OCI-LY3 (cell line): ENCODE measurements at regions not wholly inside any gene's neighbourhood (a gene's known extent, or its start where the extent isn't known, plus 50 kb on each side); places are given as distances from the start of the nearest gene placed in this dataset.

Source experiments
- H2AFZ ChIP-seq: fragments of 200-600, 300-600 bp; shearing (Covaris generic); 2 replicates; pipeline ENCODE4 v1.6.0; 2014; ENCODE audit warnings: antibody characterized with exemption, low read depth, low read length
- H3K27ac ChIP-seq: fragments of 200-600, 300-600 bp; sonication (generic); 2 replicates; pipeline ENCODE4 v1.5.1; 2014; ENCODE audit warnings: mild to moderate bottlenecking, low read length, moderate library complexity, mixed read lengths
- H3K27me3 ChIP-seq: fragments of 200-600, 300-600 bp; sonication (generic); 2 replicates; pipeline ENCODE4 v1.6.1; 2014; ENCODE audit warnings: low read depth, low read length, mixed read lengths
- H3K36me3 ChIP-seq: fragments of 200-600, 300-600 bp; sonication (generic); replicated peaks from 2 replicates; pipeline ENCODE3; 2014; ENCODE audit warnings: low read depth, low read length, mixed read lengths
- H3K4me1 ChIP-seq: fragments of 300-600, 200-600 bp; sonication (generic); 2 replicates; pipeline ENCODE4 v1.6.1; 2014; ENCODE audit warnings: low read length, mixed read lengths
- H3K4me2 ChIP-seq: fragments of 200-600, 300-600 bp; sonication (generic); 2 replicates; pipeline ENCODE4 v1.6.1; 2014; ENCODE audit warnings: low read length, mixed read lengths
- H3K4me3 ChIP-seq: fragments of 300-600, 200-600 bp; sonication (generic); 2 replicates; pipeline ENCODE4 v1.5.1; 2014; ENCODE audit warnings: antibody characterized with exemption, mild to moderate bottlenecking, low read length, moderate library complexity
- H3K79me2 ChIP-seq: fragments of 300-600, 200-600 bp; shearing (Covaris generic); 2 replicates; pipeline ENCODE4 v1.6.1; 2014; ENCODE audit warnings: mild to moderate bottlenecking, low read length, mixed read lengths
- H3K9ac ChIP-seq: fragments of 300-600, 200-600 bp; shearing (Covaris generic); 2 replicates; pipeline ENCODE4 v1.6.0; 2014; ENCODE audit warnings: mild to moderate bottlenecking, low read length, moderate library complexity
- H3K9me3 ChIP-seq: fragments of 200-600, 300-600 bp; shearing (Covaris generic); 2 replicates; pipeline ENCODE4 v1.6.1; 2014; ENCODE audit warnings: low read length, mixed read lengths; ENCODE audit not compliant: insufficient read depth
- H4K20me1 ChIP-seq: fragments of 200-600, 300-600 bp; sonication (generic); 2 replicates; pipeline ENCODE4 v1.6.1; 2016; ENCODE audit warnings: low read length, mixed read lengths; ENCODE audit not compliant: insufficient read depth
- CTCF ChIP-seq: fragments of 200-600, 300-600 bp; sonication (generic); IDR thresholded peaks from 2 replicates; pipeline ENCODE4 v1.5.1; 2014; ENCODE audit warnings: antibody characterized with exemption, low read length, low read depth
- EZH2phosphoT487 ChIP-seq: fragments of 200-600 bp; shearing (Covaris generic); IDR thresholded peaks from 2 replicates; pipeline ENCODE4 v1.6.1; 2018; ENCODE audit warnings: antibody characterized with exemption, mixed run types, low read depth

- Histone ChIP-seq H3K79me2 (no peaks in the 10 kb centered on the region), H3K27me3 (peaks cover 12% of the 10 kb centered on the region; the same call in 1 of the 2 replicates), H3K9me3 (no peaks in the 10 kb centered on the region), H2AFZ (no peak overlapping the region), H3K9ac (no peak overlapping the region), H3K4me1 (no peaks in the 10 kb centered on the region), H4K20me1 (no peaks in the 10 kb centered on the region), H3K4me3 (no peak overlapping the region), H3K4me2 (no peak overlapping the region), H3K36me3 (no peaks in the 10 kb centered on the region), H3K27ac (no peak overlapping the region)
- TF ChIP-seq EZH2phosphoT487: no peak
- no peak for TF ChIP-seq CTCF
Measured at GRCh38 chr14:61226015-61226654, 55.0 kb downstream of the TMEM30B start.

DNA sequence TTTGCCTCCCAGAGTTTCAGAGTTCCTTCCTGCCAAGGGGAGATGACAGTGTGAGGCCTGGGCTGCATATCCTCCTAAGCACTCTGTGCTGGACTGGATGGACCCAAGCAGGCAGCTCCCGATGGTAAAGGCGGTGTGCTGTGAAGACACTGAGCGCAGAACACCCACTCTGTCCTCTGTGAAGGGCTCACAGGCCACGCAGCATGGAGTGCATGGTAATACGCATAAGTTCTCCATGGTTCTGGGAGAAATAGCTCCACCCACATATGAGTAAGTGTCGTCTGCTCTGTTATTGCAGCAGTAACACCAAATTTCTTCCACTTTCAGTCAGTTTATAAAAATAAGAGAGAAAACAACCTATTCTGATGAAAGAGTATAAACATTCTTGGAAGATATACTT is 55.8 kb downstream of the TMEM30B start:
- H3K9me3 ChIP-seq: no peaks in the 10 kb centered on the region
- H3K4me1 ChIP-seq: no peaks in the 10 kb centered on the region
- no peak overlapping the region for H2AFZ ChIP-seq
- H3K79me2 ChIP-seq: no peaks in the 10 kb centered on the region
- H3K4me2 ChIP-seq: no peak overlapping the region
- H4K20me1 ChIP-seq: no peaks in the 10 kb centered on the region
- H3K36me3 ChIP-seq: no peaks in the 10 kb centered on the region
- no peak overlapping the region for H3K4me3 ChIP-seq
- H3K27ac ChIP-seq: no peak overlapping the region
- peaks cover 12% of the 10 kb centered on the region; the same call in 1 of the 2 replicates for H3K27me3 ChIP-seq
- TF ChIP-seq CTCF: no peak
- TF ChIP-seq EZH2phosphoT487: no peak
- no peak overlapping the region for H3K9ac ChIP-seq

GRCh38 chr14:61223552-61223951 is 57.6 kb downstream of the TMEM30B start:
- Histone ChIP-seq H3K27me3 (peaks cover 16% of the 10 kb centered on the region), H3K36me3 (no peaks in the 10 kb centered on the region), H3K4me1 (no peaks in the 10 kb centered on the region), H3K4me2 (no peak overlapping the region), H4K20me1 (no peaks in the 10 kb centered on the region), H3K79me2 (no peaks in the 10 kb centered on the region), H3K27ac (no peak overlapping the region), H3K4me3 (no peak overlapping the region), H3K9ac (no peak overlapping the region), H3K9me3 (no peaks in the 10 kb centered on the region), H2AFZ (no peak overlapping the region)
- no peak for TF ChIP-seq CTCF
- no peak for TF ChIP-seq EZH2phosphoT487

- H3K4me3 ChIP-seq: no peak overlapping the region
- H3K9ac ChIP-seq: no peak overlapping the region
- H3K79me2 ChIP-seq: no peaks in the 10 kb centered on the region
- H3K36me3 ChIP-seq: no peaks in the 10 kb centered on the region
- TF ChIP-seq EZH2phosphoT487 (no peak), CTCF (no peak)
- no peaks in the 10 kb centered on the region for H4K20me1 ChIP-seq
- H3K9me3 ChIP-seq: no peaks in the 10 kb centered on the region
- H3K27ac ChIP-seq: no peak overlapping the region
- H3K4me2 ChIP-seq: no peak overlapping the region
- no peak overlapping the region for H2AFZ ChIP-seq
- peaks cover 16% of the 10 kb centered on the region for H3K27me3 ChIP-seq
- H3K4me1 ChIP-seq: peaks cover 2% of the 10 kb centered on the region; the same call in 1 of the 2 replicates
Measured at GRCh38 chr14:61222388-61222787, 58.8 kb downstream of the TMEM30B start.
